GM12878 (cell line): ENCODE measurements at regions not wholly inside any gene's neighbourhood (a gene's known extent, or its start where the extent isn't known, plus 50 kb on each side); places are given as distances from the start of the nearest gene placed in this dataset.

Experiments used
- BACH1 ChIP-seq: fragments of 450-650 bp; IDR thresholded peaks from 2 replicates; pipeline ENCODE4 v1.6.1; 2017; ENCODE audit warnings: mild to moderate bottlenecking, borderline replicate concordance
- BRCA1 ChIP-seq: IDR thresholded peaks from 2 replicates; pipeline ENCODE4 v1.6.1; 2011; ENCODE audit warnings: low read depth, low read length, improper control_type of control experiment
- EP300 ChIP-seq, 2 experiments: fragments of 150-350 bp in 1 of 2; IDR thresholded peaks; 2 replicates each; pipeline ENCODE4 v1.6.1; 2011 to 2012; ENCODE audit warnings: low read depth in 2 of 2, low read length in 2 of 2, borderline replicate concordance in 1 of 2, improper control_type of control experiment in 1 of 2, inconsistent platforms in 1 of 2; ENCODE audit not compliant: control insufficient read depth in 1 of 2
- KDM1A ChIP-seq: fragments of 200-600 bp; sonication (generic); IDR thresholded peaks from 2 replicates; pipeline ENCODE4 v1.6.1; 2016; ENCODE audit warnings: borderline replicate concordance
- SIN3A ChIP-seq: IDR thresholded peaks from 2 replicates; pipeline ENCODE4 v1.6.1; 2012; ENCODE audit warnings: low read depth, low read length, improper control_type of control experiment
- TCF12 ChIP-seq: IDR thresholded peaks from 2 replicates; pipeline ENCODE4 v1.6.1; 2011; ENCODE audit warnings: low read depth, mild to moderate bottlenecking, low read length

DNA sequence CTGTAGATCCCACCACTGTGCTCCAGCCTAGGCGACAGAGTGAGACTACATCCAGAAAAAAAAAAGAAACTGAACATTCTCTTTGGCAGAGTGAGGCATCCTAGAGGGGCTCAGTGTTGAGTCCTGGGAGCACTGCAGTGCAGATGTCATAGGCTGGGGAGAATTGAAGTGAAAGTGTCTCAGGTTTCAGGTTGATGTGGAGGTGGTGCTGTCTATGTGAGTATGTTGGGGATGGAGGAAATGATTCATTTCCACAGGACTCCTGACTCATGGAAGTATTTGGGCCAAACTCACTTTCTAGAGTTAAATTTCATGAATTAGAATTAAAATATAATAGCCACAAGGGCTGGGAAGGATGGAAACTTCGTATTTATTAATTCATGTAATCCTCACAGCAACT, 134.4 kb upstream of the TSC22D1 start:
- TF ChIP-seq BACH1 (no peak), TCF12 (no peak), EP300 (IDR thresholded peaks at IDR 0.05; ENCODE audit: borderline replicate concordance in 1 of 2, control insufficient read depth in 1 of 2, low read depth in 2 of 2, low read length in 2 of 2) (no peak), SIN3A (no peak), BRCA1 (no peak), KDM1A (no peak)
